Effector memory CD4-positive, alpha-beta T cell (primary cell): ENCODE measurements at regions not wholly inside any gene's neighbourhood (a gene's known extent, or its start where the extent isn't known, plus 50 kb on each side); places are given as distances from the start of the nearest gene placed in this dataset.

Experiments
- DNase-seq, 3 donors: peaks; one replicate each; pipeline ENCODE4 v3.0.0-alpha.2; 2020
- H3K27ac ChIP-seq: 2 replicates; pipeline ENCODE4 v1.7.0; 2013; ENCODE audit warnings: mild to moderate bottlenecking, low read length, moderate library complexity; ENCODE audit not compliant: insufficient read depth, poor library complexity, severe bottlenecking
- H3K27me3 ChIP-seq: replicated peaks from 2 replicates; pipeline ENCODE4 v1.7.0; 2013; ENCODE audit warnings: mild to moderate bottlenecking, low read length; ENCODE audit not compliant: insufficient read depth, control insufficient read depth, poor library complexity, severe bottlenecking
- H3K36me3 ChIP-seq: 2 replicates; pipeline ENCODE4 v1.7.0; 2013; ENCODE audit warnings: mild to moderate bottlenecking, low read length, moderate library complexity; ENCODE audit not compliant: control insufficient read depth, insufficient read depth
- H3K4me1 ChIP-seq: 2 replicates; pipeline ENCODE4 v1.7.0; 2013; ENCODE audit warnings: low read length, mild to moderate bottlenecking; ENCODE audit not compliant: control insufficient read depth, insufficient read depth, poor library complexity, severe bottlenecking
- H3K4me3 ChIP-seq: 2 replicates; pipeline ENCODE4 v1.7.0; 2013; ENCODE audit warnings: low read length, low read depth, mild to moderate bottlenecking; ENCODE audit not compliant: insufficient read depth, poor library complexity, severe bottlenecking
- H3K9me3 ChIP-seq: 2 replicates; pipeline ENCODE4 v1.7.0; 2013; ENCODE audit warnings: mild to moderate bottlenecking, low read length, moderate library complexity; ENCODE audit not compliant: control insufficient read depth

- no peak for DNase-seq
- H3K36me3 ChIP-seq, result no peaks in the 10 kb centered on the region
- no peaks in the 10 kb centered on the region for H3K27me3 ChIP-seq
- H3K4me3 ChIP-seq, result no peak overlapping the region
- no peak overlapping the region for H3K27ac ChIP-seq
- H3K4me1 ChIP-seq, result no peaks in the 10 kb centered on the region
- no peaks in the 10 kb centered on the region for H3K9me3 ChIP-seq
Measured at GRCh38 chr3:115227461-115227860, 80.4 kb upstream of the ZBTB20 start.

GRCh38 chr3:115228266-115228665 is 81.2 kb upstream of the ZBTB20 start:
- no peak for DNase-seq
- Histone ChIP-seq H3K27ac (no peak overlapping the region), H3K27me3 (no peaks in the 10 kb centered on the region), H3K36me3 (no peaks in the 10 kb centered on the region), H3K9me3 (no peaks in the 10 kb centered on the region), H3K4me3 (no peak overlapping the region), H3K4me1 (no peaks in the 10 kb centered on the region)

GRCh38 chr3:115232167-115232566 is 85.1 kb upstream of the ZBTB20 start:
- no peaks in the 10 kb centered on the region for H3K27me3 ChIP-seq
- H3K9me3 ChIP-seq, result no peaks in the 10 kb centered on the region
- no peaks in the 10 kb centered on the region for H3K36me3 ChIP-seq
- H3K27ac ChIP-seq, result no peak overlapping the region
- H3K4me1 ChIP-seq, result no peaks in the 10 kb centered on the region
- DNase-seq, result no peak
- H3K4me3 ChIP-seq, result no peak overlapping the region

- H3K27ac ChIP-seq, result no peak overlapping the region
- H3K27me3 ChIP-seq, result no peaks in the 10 kb centered on the region
- no peak for DNase-seq
- no peaks in the 10 kb centered on the region for H3K9me3 ChIP-seq
- no peaks in the 10 kb centered on the region for H3K4me1 ChIP-seq
- H3K4me3 ChIP-seq, result no peak overlapping the region
- H3K36me3 ChIP-seq, result no peaks in the 10 kb centered on the region
Measured at GRCh38 chr3:115233021-115233420, 85.9 kb upstream of the ZBTB20 start.

GRCh38 chr3:115236496-115236895 is 89.4 kb upstream of the ZBTB20 start:
- H3K27me3 ChIP-seq, result no peaks in the 10 kb centered on the region
- no peaks in the 10 kb centered on the region for H3K9me3 ChIP-seq
- H3K4me1 ChIP-seq, result no peaks in the 10 kb centered on the region
- no peak for DNase-seq
- no peak overlapping the region for H3K27ac ChIP-seq
- no peak overlapping the region for H3K4me3 ChIP-seq
- no peaks in the 10 kb centered on the region for H3K36me3 ChIP-seq

- Histone ChIP-seq H3K9me3 (no peaks in the 10 kb centered on the region), H3K4me3 (no peak overlapping the region), H3K27ac (no peak overlapping the region), H3K4me1 (no peaks in the 10 kb centered on the region), H3K36me3 (no peaks in the 10 kb centered on the region), H3K27me3 (no peaks in the 10 kb centered on the region)
- DNase-seq, result no peak
Measured at GRCh38 chr3:115239717-115240116, 92.6 kb upstream of the ZBTB20 start.

- H3K27me3 ChIP-seq, result no peaks in the 10 kb centered on the region
- H3K4me3 ChIP-seq, result no peak overlapping the region
- H3K36me3 ChIP-seq, result no peaks in the 10 kb centered on the region
- no peaks in the 10 kb centered on the region for H3K9me3 ChIP-seq
- no peak overlapping the region for H3K27ac ChIP-seq
- no peaks in the 10 kb centered on the region for H3K4me1 ChIP-seq
- no peak for DNase-seq
Measured at GRCh38 chr3:115244350-115244749, 97.3 kb upstream of the ZBTB20 start.

GRCh38 chr3:115245438-115245837 is 98.3 kb upstream of the ZBTB20 start:
- no peak for DNase-seq
- H3K4me1 ChIP-seq, result no peaks in the 10 kb centered on the region

GRCh38 chr3:115245899-115246298 is 98.8 kb upstream of the ZBTB20 start:
- no peaks in the 10 kb centered on the region for H3K36me3 ChIP-seq
- H3K4me1 ChIP-seq, result no peaks in the 10 kb centered on the region
- H3K27ac ChIP-seq, result no peak overlapping the region
- H3K4me3 ChIP-seq, result no peak overlapping the region
- DNase-seq, result no peak
- no peaks in the 10 kb centered on the region for H3K9me3 ChIP-seq
- H3K27me3 ChIP-seq, result no peaks in the 10 kb centered on the region

More at GRCh38 chr3:115245438-115245837, 98.3 kb upstream of the ZBTB20 start:
- Histone ChIP-seq H3K9me3 (no peaks in the 10 kb centered on the region), H3K4me3 (no peak overlapping the region), H3K36me3 (no peaks in the 10 kb centered on the region), H3K27me3 (no peaks in the 10 kb centered on the region), H3K27ac (no peak overlapping the region)

- no peak for DNase-seq
- no peak overlapping the region for H3K27ac ChIP-seq
- H3K9me3 ChIP-seq, result no peaks in the 10 kb centered on the region
- no peaks in the 10 kb centered on the region for H3K27me3 ChIP-seq
- no peak overlapping the region for H3K4me3 ChIP-seq
- no peaks in the 10 kb centered on the region for H3K36me3 ChIP-seq
- no peaks in the 10 kb centered on the region for H3K4me1 ChIP-seq
Measured at GRCh38 chr3:115246461-115247020, 99.5 kb upstream of the ZBTB20 start.
